HL-60/S4 treated with retinoic acid at 250 ng/mL for 4 days and 3 days (cell line): ENCODE measurements at regions not wholly inside any gene's neighbourhood (a gene's known extent, or its start where the extent isn't known, plus 50 kb on each side); places are given as distances from the start of the nearest gene placed in this dataset.
"Not testable (repeated sequence)": the region's sequence is repeated elsewhere in the genome, so short reads cannot be mapped to it uniquely, and the experiment has no call there.

Experiments
- in situ Hi-C: fragments of 300-500 bp; cut with MboI; formaldehyde crosslinking; loops from 2 replicates; pipeline ENCODE4 v1.7.0; 2022; ENCODE audit warnings: low sequenced_read_pairs

GRCh38 chr13:78540058-78540457, 63.3 kb downstream of the POU4F1 start:
- in situ Hi-C loops: no loop called here

- in situ Hi-C loops: not testable (repeated sequence)
These were observed 77.3 kb downstream of the POU4F1 start for GRCh38 chr13:78526044-78526443.

GRCh38 chr13:78524936-78525335, 78.4 kb downstream of the POU4F1 start:
- in situ Hi-C loops: no loop called here

GRCh38 chr13:78521091-78521490, 82.3 kb downstream of the POU4F1 start:
- in situ Hi-C loops: no loop called here

GRCh38 chr13:78520425-78520824, 82.9 kb downstream of the POU4F1 start:
- in situ Hi-C loops: no loop called here

- in situ Hi-C loops: not testable (repeated sequence)
These were observed 84.9 kb downstream of the POU4F1 start for GRCh38 chr13:78518482-78518881.

GRCh38 chr13:78499802-78500201, 103.5 kb downstream of the POU4F1 start:
- in situ Hi-C loops: no loop called here

- in situ Hi-C loops: no loop called here
These were observed 105.5 kb downstream of the POU4F1 start for GRCh38 chr13:78497702-78498355.

- in situ Hi-C loops: no loop called here
These were observed 111.4 kb downstream of the POU4F1 start for GRCh38 chr13:78491978-78492377.

GRCh38 chr13:78490225-78490624, 113.1 kb downstream of the POU4F1 start:
- in situ Hi-C loops: not testable (repeated sequence)

GRCh38 chr13:78487707-78488106, 115.6 kb downstream of the POU4F1 start:
- in situ Hi-C loops: no loop called here

- in situ Hi-C loops: no loop called here
These were observed 117.5 kb downstream of the POU4F1 start for GRCh38 chr13:78485803-78486202.

GRCh38 chr13:78478183-78478582, 125.2 kb downstream of the POU4F1 start:
- in situ Hi-C loops: no loop called here

GRCh38 chr13:78476910-78477309, 126.4 kb downstream of the POU4F1 start:
- in situ Hi-C loops: no loop called here

- in situ Hi-C loops: no loop called here
These were observed 134.7 kb downstream of the POU4F1 start for GRCh38 chr13:78468621-78469020.

GRCh38 chr13:78465250-78465649, 138.1 kb downstream of the POU4F1 start:
- in situ Hi-C loops: no loop called here

GRCh38 chr13:78460176-78460575, 143.2 kb downstream of the POU4F1 start:
- in situ Hi-C loops: no loop called here

- in situ Hi-C loops: no loop called here
These were observed 159.5 kb downstream of the POU4F1 start for GRCh38 chr13:78443839-78444238.

GRCh38 chr13:78437781-78438180, 165.6 kb downstream of the POU4F1 start:
- in situ Hi-C loops: no loop called here

GRCh38 chr13:78436311-78436710, 167.0 kb downstream of the POU4F1 start:
- in situ Hi-C loops: no loop called here

- in situ Hi-C loops: no loop called here
These were observed 172.0 kb downstream of the POU4F1 start for GRCh38 chr13:78431328-78431727.

GRCh38 chr13:78430811-78431210, 172.5 kb downstream of the POU4F1 start:
- in situ Hi-C loops: no loop called here

GRCh38 chr13:78430166-78430791, 173.1 kb downstream of the POU4F1 start:
- in situ Hi-C loops: no loop called here
